H1 (cell line): ENCODE measurements at regions not wholly inside any gene's neighbourhood (a gene's known extent, or its start where the extent isn't known, plus 50 kb on each side); places are given as distances from the start of the nearest gene placed in this dataset.

ENCODE experiments used
- CTCF ChIA-PET: fragments of 300-600 bp; sonication (Branson Sonifier 250); formaldehyde crosslinking; loops from one replicate; lab custom pipeline; 2021; ENCODE audit not compliant: partially characterized antibody; lab: Charles Lee
- POLR2A ChIA-PET: fragments of 300-600 bp; sonication (Branson Sonifier 250); formaldehyde crosslinking; loops from one replicate; lab custom pipeline; 2021; ENCODE audit warnings: inconsistent platforms; ENCODE audit not compliant: partially characterized antibody; lab: Charles Lee
- DNase-seq, 2 experiments: peaks; one replicate each; pipeline versions ENCODE4 v3.0.0 to v3.0.0-alpha.2; 2010 to 2022; ENCODE audit warnings: low spot score in 2 of 2, low read depth in 1 of 2, mixed read lengths in 1 of 2
- FAIRE-seq: peaks from 2 replicates; lab custom pipeline; 2011; peaks lifted over from hg19 to GRCh38; lab: Jason Lieb, UNC
- H2AFZ ChIP-seq: 2 replicates; pipeline ENCODE4 v1.8.1; 2012; ENCODE audit warnings: low read length, inconsistent platforms
- H2AK5ac ChIP-seq: 2 replicates; pipeline ENCODE4 v1.6.1; 2013; ENCODE audit warnings: low read depth, low read length
- H2BK120ac ChIP-seq: replicated peaks from 2 replicates; pipeline ENCODE3; 2013; ENCODE audit warnings: low read depth, low read length, inconsistent platforms
- H2BK12ac ChIP-seq: 2 replicates; pipeline ENCODE4 v1.6.1; 2013; ENCODE audit warnings: low read depth, low read length
- H2BK15ac ChIP-seq: 2 replicates; pipeline ENCODE4 v1.6.1; 2013; ENCODE audit warnings: low read length
- H2BK20ac ChIP-seq: 2 replicates; pipeline ENCODE4 v1.6.1; 2013; ENCODE audit warnings: low read length
- H2BK5ac ChIP-seq: 2 replicates; pipeline ENCODE4 v1.6.1; 2013; ENCODE audit warnings: low read depth, low read length
- H3K14ac ChIP-seq: 2 replicates; pipeline ENCODE4 v1.6.1; 2013; ENCODE audit warnings: inconsistent platforms; ENCODE audit not compliant: insufficient read length
- H3K18ac ChIP-seq: 2 replicates; pipeline ENCODE4 v1.6.1; 2013; ENCODE audit warnings: low read length; ENCODE audit errors: extremely low read depth
- H3K23ac ChIP-seq: 2 replicates; pipeline ENCODE4 v1.6.1; 2013; ENCODE audit warnings: inconsistent platforms; ENCODE audit not compliant: insufficient read length
- H3K23me2 ChIP-seq: 2 replicates; pipeline ENCODE4 v1.6.1; 2013; ENCODE audit warnings: low read depth, low read length
- H3K27ac ChIP-seq: 2 replicates; pipeline ENCODE4 v1.6.1; 2011; ENCODE audit warnings: low read depth, low read length, inconsistent platforms
- H3K27me3 ChIP-seq, 4 experiments: replicated peaks in 1 of 4; 1 replicate in 1 of 4; 2 replicates in 3 of 4; pipeline versions ENCODE4 v1.6.1 to v1.8.1; 2011 to 2013; ENCODE audit warnings: low read length in 3 of 4, mild to moderate bottlenecking in 3 of 4, inconsistent platforms in 2 of 4, mixed read lengths in 2 of 4, moderate library complexity in 1 of 4; ENCODE audit not compliant: control insufficient read depth in 3 of 4, insufficient read depth in 3 of 4; ENCODE audit errors: extremely low read depth in 1 of 4
- H3K36me3 ChIP-seq, 4 experiments: 2 replicates each; pipeline versions ENCODE4 v1.6.1 to v1.8.1; 2011 to 2013; ENCODE audit warnings: mild to moderate bottlenecking in 4 of 4, low read length in 3 of 4, moderate library complexity in 2 of 4, control low read depth in 1 of 4, inconsistent platforms in 1 of 4; ENCODE audit not compliant: insufficient read depth in 4 of 4, control insufficient read depth in 2 of 4
- H3K4ac ChIP-seq: replicated peaks from 2 replicates; pipeline ENCODE3; 2013; ENCODE audit warnings: low read length, low read depth, mixed read lengths, inconsistent platforms; ENCODE audit not compliant: insufficient read length
- H3K4me1 ChIP-seq, 4 experiments: replicated peaks in 1 of 4; 1 replicate in 1 of 4; 2 replicates in 3 of 4; pipeline versions ENCODE4 v1.6.1 to v1.8.1; 2011 to 2013; ENCODE audit warnings: low read length in 3 of 4, inconsistent platforms in 2 of 4, mixed read lengths in 1 of 4; ENCODE audit not compliant: insufficient read depth in 4 of 4, control insufficient read depth in 3 of 4
- H3K4me2 ChIP-seq, 2 experiments: 2 replicates each; pipeline versions ENCODE4 v1.6.1 to v1.8.1; 2011 to 2013; ENCODE audit warnings: low read depth in 2 of 2, low read length in 2 of 2, control low read depth in 1 of 2, inconsistent platforms in 1 of 2, mild to moderate bottlenecking in 1 of 2; ENCODE audit not compliant: insufficient read depth in 1 of 2
- H3K4me3 ChIP-seq, 4 experiments: fragments of 200-600, 300-600 bp in 1 of 4; sonication (generic), shearing (Covaris generic), sonication (Bioruptor Twin) in 1 of 4; 2 replicates each; pipeline versions ENCODE4 v1.5.1 to v1.8.1; 2011 to 2016; ENCODE audit warnings: low read length in 4 of 4, low read depth in 3 of 4, control low read depth in 2 of 4, inconsistent platforms in 2 of 4, mild to moderate bottlenecking in 2 of 4, mixed read lengths in 1 of 4, moderate library complexity in 1 of 4; ENCODE audit not compliant: insufficient read depth in 2 of 4; ENCODE audit errors: extremely low read depth in 1 of 4
- H3K56ac ChIP-seq: replicated peaks from 2 replicates; pipeline ENCODE3; 2013; ENCODE audit warnings: low read depth, mild to moderate bottlenecking, mixed read lengths, low read length, inconsistent platforms; ENCODE audit not compliant: insufficient read length
- H3K79me1 ChIP-seq: 2 replicates; pipeline ENCODE4 v1.6.1; 2013; ENCODE audit warnings: low read depth, low read length, control low read depth
- H3K79me2 ChIP-seq, 2 experiments: 2 replicates each; pipeline versions ENCODE4 v1.6.1 to v1.8.1; 2012 to 2013; ENCODE audit warnings: low read length in 2 of 2, mild to moderate bottlenecking in 2 of 2, inconsistent platforms in 1 of 2; ENCODE audit not compliant: insufficient read depth in 2 of 2, control insufficient read depth in 1 of 2
- H3K9ac ChIP-seq, 4 experiments: replicated peaks in 1 of 4; 1 replicate in 1 of 4; 2 replicates in 3 of 4; pipeline versions ENCODE4 v1.6.1 to v1.8.1; 2011 to 2013; ENCODE audit warnings: low read depth in 3 of 4, low read length in 3 of 4, control low read depth in 2 of 4, mild to moderate bottlenecking in 2 of 4, moderate library complexity in 2 of 4, inconsistent platforms in 1 of 4; ENCODE audit errors: extremely low read depth in 1 of 4
- H3K9me3 ChIP-seq, 2 experiments: 2 replicates each; pipeline versions ENCODE4 v1.6.1 to v1.8.1; 2012 to 2013; ENCODE audit warnings: mild to moderate bottlenecking in 2 of 2, moderate library complexity in 2 of 2, control low read depth in 1 of 2, inconsistent platforms in 1 of 2, low read depth in 1 of 2, low read length in 1 of 2, mixed read lengths in 1 of 2; ENCODE audit not compliant: insufficient read depth in 2 of 2
- H4K20me1 ChIP-seq, 2 experiments: replicated peaks in 1 of 2; 2 replicates each; pipeline versions ENCODE3 to v1.8.1; 2011 to 2013; ENCODE audit warnings: inconsistent platforms in 2 of 2, low read length in 2 of 2, mild to moderate bottlenecking in 1 of 2; ENCODE audit not compliant: insufficient read depth in 2 of 2, control insufficient read depth in 1 of 2
- H4K5ac ChIP-seq: 2 replicates; pipeline ENCODE4 v1.6.1; 2013; ENCODE audit warnings: low read length, low read depth, mixed read lengths, inconsistent platforms; ENCODE audit not compliant: insufficient read length
- H4K8ac ChIP-seq: 2 replicates; pipeline ENCODE4 v1.8.0; 2013; ENCODE audit warnings: mild to moderate bottlenecking, moderate library complexity, low read length, inconsistent platforms; ENCODE audit not compliant: insufficient read depth; ENCODE audit errors: extremely low read depth
- H4K91ac ChIP-seq: replicated peaks from 2 replicates; pipeline ENCODE3; 2013; ENCODE audit warnings: low read length, mixed read lengths, inconsistent platforms; ENCODE audit not compliant: insufficient read length
- BCL11A ChIP-seq, 2 experiments: IDR thresholded peaks; one replicate each; pipeline ENCODE4 v1.6.1; 2011; ENCODE audit warnings: low read depth in 2 of 2, low read length in 2 of 2, mild to moderate bottlenecking in 2 of 2
- EP300 ChIP-seq, 2 experiments: IDR thresholded peaks; 1 replicate in 1 of 2; 2 replicates in 1 of 2; pipeline ENCODE4 v1.6.1; 2011 to 2012; ENCODE audit warnings: low read depth in 2 of 2, low read length in 2 of 2, mild to moderate bottlenecking in 2 of 2, borderline replicate concordance in 1 of 2, inconsistent platforms in 1 of 2, moderate library complexity in 1 of 2
- JUN ChIP-seq: IDR thresholded peaks from 2 replicates; pipeline ENCODE4 v1.6.1; 2011; ENCODE audit warnings: low read depth, mild to moderate bottlenecking, improper control_type of control experiment, low read length
- RFX5 ChIP-seq: IDR thresholded peaks from 2 replicates; pipeline ENCODE4 v1.6.1; 2011; ENCODE audit warnings: low read depth, low read length, improper control_type of control experiment, borderline replicate concordance
- YY1 ChIP-seq: IDR thresholded peaks from 2 replicates; pipeline ENCODE4 v1.6.1; 2011; ENCODE audit warnings: low read depth, mild to moderate bottlenecking, low read length
- WGBS, 2 experiments: shearing (Covaris generic) in 1 of 2; methylation state at CpG; one replicate each; pipeline versions ENCODE4 v1.1.6 to v1.1.7; 2013 to 2015; ENCODE audit warnings: low lambda C conversion rate in 2 of 2, mixed read lengths in 2 of 2, inconsistent platforms in 1 of 2, low coverage in 1 of 2, missing lambda C conversion rate in 1 of 2; ENCODE audit not compliant: insufficient replicate concordance in 2 of 2, insufficient coverage in 1 of 2, insufficient read length in 1 of 2; ENCODE audit errors: extremely low coverage in 1 of 2, missing lambda C conversion rate in 1 of 2; 5-methylcytosine and 5-hydroxymethylcytosine counted together

DNA sequence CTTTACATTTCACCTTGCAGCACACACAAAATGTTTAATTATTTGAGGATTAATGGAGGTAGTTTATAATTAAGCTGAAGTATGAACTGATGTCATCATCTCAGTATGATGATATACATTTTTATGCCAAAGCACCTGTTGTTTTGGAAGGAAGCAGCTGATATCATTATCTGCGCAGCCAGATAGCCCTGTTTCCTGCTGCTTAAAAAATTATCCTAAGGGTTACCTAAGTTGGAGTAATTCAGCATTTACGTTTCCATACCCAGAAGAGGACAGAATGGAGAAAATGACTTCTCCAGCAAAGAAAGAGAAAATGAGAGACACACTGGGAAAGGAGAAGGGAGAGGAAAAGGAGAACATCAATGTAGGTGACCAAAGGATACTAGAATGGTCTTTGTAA lies 370.3 kb upstream of the PLSCR5 start:
- 100% methylated on average over 2 of the region's 2 CpGs; no CpG with 5 or more reads in 1 of the 2 experiments for WGBS, 2 experiments
- no peak overlapping the region for H2AFZ ChIP-seq
- no peak overlapping the region for H3K23ac ChIP-seq
- no peak overlapping the region for H2BK15ac ChIP-seq
- no peak overlapping the region for H3K4ac ChIP-seq
- H2AK5ac ChIP-seq, result no peak overlapping the region
- H4K20me1 ChIP-seq, result no peaks in the 10 kb centered on the region
- no peaks in the 10 kb centered on the region for H3K36me3 ChIP-seq
- no peak overlapping the region for H3K27ac ChIP-seq
- H3K9ac ChIP-seq, result no peak overlapping the region
- H4K91ac ChIP-seq, result no peak overlapping the region
- no peak overlapping the region for H3K4me2 ChIP-seq
- no peak overlapping the region for H2BK120ac ChIP-seq
- H3K18ac ChIP-seq, result no peak overlapping the region
- TF ChIP-seq JUN, result no peak
- no peak for TF ChIP-seq RFX5
- TF ChIP-seq YY1, result no peak
- TF ChIP-seq EP300 (IDR thresholded peaks at IDR 0.05; ENCODE audit: borderline replicate concordance in 1 of 2, low read depth in 2 of 2, low read length in 2 of 2), result no peak
- no peak for TF ChIP-seq BCL11A (IDR thresholded peaks at IDR 0.05; ENCODE audit: low read depth in 2 of 2, low read length in 2 of 2)
- POLR2A ChIA-PET, result no interaction called here
- H3K27me3 ChIP-seq, result no peaks in the 10 kb centered on the region
- H3K79me1 ChIP-seq, result no peaks in the 10 kb centered on the region
- H2BK5ac ChIP-seq, result no peak overlapping the region
- no peak overlapping the region for H4K5ac ChIP-seq
- CTCF ChIA-PET, result no interaction called here
- no peak overlapping the region for H4K8ac ChIP-seq
- no peak for DNase-seq
- no peak overlapping the region for H2BK12ac ChIP-seq
- no peak overlapping the region for H2BK20ac ChIP-seq
- no peak for FAIRE-seq
- H3K4me3 ChIP-seq, result no peak overlapping the region
- H3K79me2 ChIP-seq, result no peaks in the 10 kb centered on the region
- H3K14ac ChIP-seq, result no peak overlapping the region
- no peaks in the 10 kb centered on the region for H3K4me1 ChIP-seq
- no peaks in the 10 kb centered on the region for H3K23me2 ChIP-seq
- H3K56ac ChIP-seq, result no peak overlapping the region
- H3K9me3 ChIP-seq, result no peaks in the 10 kb centered on the region
